GM12865 (cell line): ENCODE measurements at regions not wholly inside any gene's neighbourhood (a gene's known extent, or its start where the extent isn't known, plus 50 kb on each side); places are given as distances from the start of the nearest gene placed in this dataset.

ENCODE experiments used
- DNase-seq: peaks from one replicate; pipeline ENCODE4 v3.0.0; 2010; ENCODE audit warnings: low read depth
- H3K4me3 ChIP-seq: 2 replicates; pipeline ENCODE4 v1.5.1; 2011; ENCODE audit warnings: mild to moderate bottlenecking, low read depth, low read length, control low read depth
- TF ChIP-seq, protein P1 (sequence below): IDR thresholded peaks from 2 replicates; pipeline ENCODE4 v1.5.1; 2011; ENCODE audit warnings: low read length, control low read depth, low read depth, inconsistent platforms; ENCODE audit not compliant: insufficient read depth; ENCODE audit errors: missing control alignments

DNA sequence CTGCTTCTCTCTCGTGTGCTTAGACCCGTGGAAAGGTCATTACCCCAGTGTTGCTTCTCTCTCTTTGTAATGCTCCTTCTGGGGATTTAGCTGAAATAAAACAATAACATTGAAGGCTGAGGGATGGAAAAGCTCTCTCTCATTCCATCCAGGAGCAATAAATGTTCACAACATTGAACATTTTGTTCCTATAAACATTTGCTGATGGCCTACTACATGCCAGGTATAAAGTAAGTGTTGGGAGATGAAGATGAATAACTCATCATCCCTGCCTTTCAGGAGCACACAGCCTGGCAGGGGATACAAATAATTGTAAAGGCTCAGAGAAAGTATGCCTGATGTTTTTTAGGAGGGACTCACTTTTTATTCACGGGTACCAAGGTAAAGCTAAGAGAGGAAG lies 158.1 kb downstream of the KDR start:
- H3K4me3 ChIP-seq, result no peak overlapping the region
- TF ChIP-seq, protein P1, sequence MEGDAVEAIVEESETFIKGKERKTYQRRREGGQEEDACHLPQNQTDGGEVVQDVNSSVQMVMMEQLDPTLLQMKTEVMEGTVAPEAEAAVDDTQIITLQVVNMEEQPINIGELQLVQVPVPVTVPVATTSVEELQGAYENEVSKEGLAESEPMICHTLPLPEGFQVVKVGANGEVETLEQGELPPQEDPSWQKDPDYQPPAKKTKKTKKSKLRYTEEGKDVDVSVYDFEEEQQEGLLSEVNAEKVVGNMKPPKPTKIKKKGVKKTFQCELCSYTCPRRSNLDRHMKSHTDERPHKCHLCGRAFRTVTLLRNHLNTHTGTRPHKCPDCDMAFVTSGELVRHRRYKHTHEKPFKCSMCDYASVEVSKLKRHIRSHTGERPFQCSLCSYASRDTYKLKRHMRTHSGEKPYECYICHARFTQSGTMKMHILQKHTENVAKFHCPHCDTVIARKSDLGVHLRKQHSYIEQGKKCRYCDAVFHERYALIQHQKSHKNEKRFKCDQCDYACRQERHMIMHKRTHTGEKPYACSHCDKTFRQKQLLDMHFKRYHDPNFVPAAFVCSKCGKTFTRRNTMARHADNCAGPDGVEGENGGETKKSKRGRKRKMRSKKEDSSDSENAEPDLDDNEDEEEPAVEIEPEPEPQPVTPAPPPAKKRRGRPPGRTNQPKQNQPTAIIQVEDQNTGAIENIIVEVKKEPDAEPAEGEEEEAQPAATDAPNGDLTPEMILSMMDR, result no peak
- no peak for DNase-seq

GRCh38 chr4:54961357-54961975 lies 163.9 kb downstream of the KDR start:
- TF ChIP-seq, protein P1, result peak; percentile 34
- peak; percentile 14 for DNase-seq
- no peak overlapping the region for H3K4me3 ChIP-seq

DNA sequence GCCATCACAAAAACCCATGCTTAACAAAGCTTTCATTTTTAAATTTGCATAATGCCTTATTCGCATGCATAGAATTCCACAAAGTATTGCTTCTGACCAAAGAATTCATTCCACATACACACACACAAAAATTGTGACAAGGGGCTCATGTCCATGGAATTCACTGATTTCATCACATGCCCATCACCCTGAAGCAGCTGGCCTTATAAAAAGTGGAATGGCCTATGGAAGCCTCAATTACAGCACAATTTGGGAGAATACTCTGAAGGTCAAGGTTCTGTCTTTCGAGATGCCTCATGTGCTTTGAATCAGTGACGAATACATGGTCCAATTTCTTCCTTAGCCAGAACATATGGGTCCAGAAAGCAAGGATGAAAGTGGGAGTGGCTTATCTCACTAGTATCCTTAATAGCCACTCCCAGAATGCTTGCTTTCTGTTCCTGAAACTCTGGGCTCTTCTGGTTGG lies 165.7 kb downstream of the KDR start:
- no peak for DNase-seq
- TF ChIP-seq, protein P1, result no peak
- H3K4me3 ChIP-seq, result no peak overlapping the region

DNA sequence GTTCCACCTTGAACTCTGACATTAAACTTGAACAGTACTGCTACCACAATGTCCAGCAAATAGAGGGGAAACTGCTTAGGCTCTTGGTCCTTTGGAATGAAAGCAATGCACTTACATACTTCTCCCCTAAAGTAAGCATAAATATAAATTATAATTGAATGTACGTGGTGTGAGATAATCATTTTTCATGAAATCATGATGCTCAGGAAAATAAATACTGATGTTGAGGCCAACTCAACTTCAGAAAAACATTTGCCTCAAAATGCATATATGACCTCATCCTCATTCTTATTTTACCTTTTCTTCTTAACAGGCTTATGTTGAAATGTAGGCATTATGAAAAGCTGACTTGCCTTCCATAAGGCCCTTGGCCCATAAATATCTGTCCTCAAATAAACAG lies 166.3 kb downstream of the KDR start:
- no peak for DNase-seq
- TF ChIP-seq, protein P1, result no peak
- H3K4me3 ChIP-seq, result no peak overlapping the region

DNA sequence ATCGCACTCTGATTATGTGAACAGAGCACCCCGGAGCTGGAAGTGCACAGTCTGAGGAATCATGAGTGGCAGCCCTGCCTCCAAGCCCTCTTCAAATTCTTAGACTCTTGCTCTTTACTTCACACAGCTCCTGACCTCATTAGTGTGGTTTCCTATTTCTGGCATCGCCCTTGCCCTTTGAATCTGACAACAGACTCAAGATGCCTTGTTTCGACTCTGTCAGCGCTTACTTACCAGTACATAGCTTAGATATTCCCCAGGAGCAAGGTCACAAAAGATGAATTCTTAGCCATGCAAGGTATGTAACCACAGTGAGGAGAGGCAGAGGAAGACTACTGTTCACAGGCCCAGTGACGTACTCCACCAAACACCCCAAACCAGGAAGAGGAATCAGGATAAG lies 167.2 kb downstream of the KDR start:
- TF ChIP-seq, protein P1, result no peak
- no peak for DNase-seq
- H3K4me3 ChIP-seq, result no peak overlapping the region

GRCh38 chr4:54954656-54955388 lies 170.6 kb downstream of the KDR start:
- TF ChIP-seq, protein P1, result no peak
- DNase-seq, result no peak
- H3K4me3 ChIP-seq, result no peak overlapping the region
